Esophagus muscularis mucosa (tissue), 4 donors: ENCODE measurements at regions not wholly inside any gene's neighbourhood (a gene's known extent, or its start where the extent isn't known, plus 50 kb on each side); places are given as distances from the start of the nearest gene placed in this dataset.

Experiments
- EP300 ChIP-seq: sonication (generic); formaldehyde crosslinking; IDR thresholded peaks from one replicate; pipeline ENCODE4 v1.6.1; 2017; ENCODE audit warnings: antibody characterized with exemption
- POLR2A ChIP-seq: fragments of 450-650 bp; IDR thresholded peaks from one replicate; pipeline ENCODE4 v1.6.1; 2017; ENCODE audit warnings: antibody characterized with exemption, moderate library complexity, mild to moderate bottlenecking, low read depth
- TF ChIP-seq, protein P1 (sequence below), 3 experiments: fragments of 200-600 bp in 2 of 3; fragments of 450-650 bp in 1 of 3; sonication (generic) in 2 of 3; IDR thresholded peaks; one replicate each; pipeline ENCODE4 v1.5.1; 2017 to 2019; ENCODE audit warnings: antibody characterized with exemption in 3 of 3, mild to moderate bottlenecking in 2 of 3, moderate library complexity in 1 of 3

DNA sequence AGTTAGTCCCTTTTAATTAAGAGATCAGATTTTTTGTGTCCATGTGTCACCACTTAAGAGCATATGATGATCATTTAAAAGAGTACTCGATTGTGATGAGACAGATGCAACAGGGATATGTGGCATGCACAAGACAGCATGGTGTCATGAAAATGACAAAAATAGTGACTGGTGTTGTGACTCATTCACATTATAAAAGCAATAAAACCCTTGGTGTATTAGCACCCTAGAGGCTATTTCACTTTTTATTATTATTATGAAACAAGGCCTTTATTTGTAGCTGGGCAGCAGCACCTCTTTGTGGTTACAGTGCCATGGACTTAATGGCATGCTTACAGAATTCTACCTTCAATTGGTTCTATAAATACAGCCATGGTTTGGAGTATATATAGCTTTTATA, 1296.0 kb upstream of the ZEB2 start:
- TF ChIP-seq POLR2A, result no peak
- TF ChIP-seq, protein P1, sequence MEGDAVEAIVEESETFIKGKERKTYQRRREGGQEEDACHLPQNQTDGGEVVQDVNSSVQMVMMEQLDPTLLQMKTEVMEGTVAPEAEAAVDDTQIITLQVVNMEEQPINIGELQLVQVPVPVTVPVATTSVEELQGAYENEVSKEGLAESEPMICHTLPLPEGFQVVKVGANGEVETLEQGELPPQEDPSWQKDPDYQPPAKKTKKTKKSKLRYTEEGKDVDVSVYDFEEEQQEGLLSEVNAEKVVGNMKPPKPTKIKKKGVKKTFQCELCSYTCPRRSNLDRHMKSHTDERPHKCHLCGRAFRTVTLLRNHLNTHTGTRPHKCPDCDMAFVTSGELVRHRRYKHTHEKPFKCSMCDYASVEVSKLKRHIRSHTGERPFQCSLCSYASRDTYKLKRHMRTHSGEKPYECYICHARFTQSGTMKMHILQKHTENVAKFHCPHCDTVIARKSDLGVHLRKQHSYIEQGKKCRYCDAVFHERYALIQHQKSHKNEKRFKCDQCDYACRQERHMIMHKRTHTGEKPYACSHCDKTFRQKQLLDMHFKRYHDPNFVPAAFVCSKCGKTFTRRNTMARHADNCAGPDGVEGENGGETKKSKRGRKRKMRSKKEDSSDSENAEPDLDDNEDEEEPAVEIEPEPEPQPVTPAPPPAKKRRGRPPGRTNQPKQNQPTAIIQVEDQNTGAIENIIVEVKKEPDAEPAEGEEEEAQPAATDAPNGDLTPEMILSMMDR (IDR thresholded peaks at IDR 0.05), result no peak
- TF ChIP-seq EP300, result no peak
